Stimulated activated CD8-positive, alpha-beta memory T cell treated with anti-CD3 and anti-CD28 coated beads, Interleukin-15, amount 100 ng/mL, for 48 hours (primary cell): ENCODE measurements at regions not wholly inside any gene's neighbourhood (a gene's known extent, or its start where the extent isn't known, plus 50 kb on each side); places are given as distances from the start of the nearest gene placed in this dataset.
"Not testable (repeated sequence)": the region's sequence is repeated elsewhere in the genome, so short reads cannot be mapped to it uniquely, and the experiment has no call there.

Experiments used
- DNase-seq, 2 donors: peaks; one replicate each; pipeline ENCODE4 v3.0.0-alpha.2; 2020; ENCODE audit warnings: low read depth in 2 of 2

DNA sequence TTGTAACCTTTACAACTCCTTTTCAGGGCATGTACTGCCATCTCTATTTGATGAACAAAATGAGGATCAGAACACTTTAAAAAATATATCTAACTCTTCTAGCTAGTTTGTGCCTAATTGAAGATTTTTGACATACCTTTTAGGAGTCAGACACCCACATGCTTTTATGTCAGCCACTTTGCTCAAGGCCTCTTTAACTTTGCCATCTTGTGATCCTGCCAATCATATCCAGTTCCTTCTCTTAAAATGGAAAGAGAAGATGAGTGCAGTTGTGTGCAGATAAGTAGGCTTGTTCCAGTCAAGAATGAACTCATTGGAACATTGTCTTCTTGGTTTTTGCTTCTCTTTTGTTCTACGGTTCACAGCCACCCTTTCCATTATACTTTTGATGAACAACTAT is 425.6 kb upstream of the TNC start:
- DNase-seq = no peak

DNA sequence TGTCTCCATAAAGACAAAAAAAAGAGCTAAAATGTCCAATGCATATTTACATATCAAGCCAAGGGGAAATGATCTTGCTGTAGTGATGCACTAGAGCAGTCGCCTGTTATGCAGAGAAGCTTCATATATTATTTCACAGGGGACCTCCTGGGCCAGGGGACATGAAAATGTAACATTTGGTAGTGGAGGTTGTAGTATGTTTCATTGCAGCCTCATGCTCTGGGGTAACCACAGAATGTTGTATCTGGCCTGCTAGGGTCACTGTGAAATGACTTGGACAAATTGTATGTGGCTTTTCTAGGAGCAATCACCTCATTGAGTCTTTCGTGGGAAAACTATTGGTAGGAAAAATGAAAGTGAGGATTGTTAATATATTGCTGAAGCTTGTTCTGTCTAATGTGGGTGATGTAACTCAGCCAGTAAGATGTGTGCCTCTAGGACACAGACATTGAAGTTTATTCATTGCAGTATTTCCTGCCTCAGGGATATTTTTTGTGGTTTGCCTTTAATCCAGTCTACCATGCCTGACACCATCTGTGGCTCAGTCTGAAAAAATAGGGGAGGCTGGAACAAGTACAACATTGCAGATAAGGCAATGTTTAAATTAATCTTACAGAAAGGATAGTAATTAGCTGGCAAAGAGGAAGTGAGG is 430.8 kb upstream of the TNC start:
- DNase-seq = no peak

DNA sequence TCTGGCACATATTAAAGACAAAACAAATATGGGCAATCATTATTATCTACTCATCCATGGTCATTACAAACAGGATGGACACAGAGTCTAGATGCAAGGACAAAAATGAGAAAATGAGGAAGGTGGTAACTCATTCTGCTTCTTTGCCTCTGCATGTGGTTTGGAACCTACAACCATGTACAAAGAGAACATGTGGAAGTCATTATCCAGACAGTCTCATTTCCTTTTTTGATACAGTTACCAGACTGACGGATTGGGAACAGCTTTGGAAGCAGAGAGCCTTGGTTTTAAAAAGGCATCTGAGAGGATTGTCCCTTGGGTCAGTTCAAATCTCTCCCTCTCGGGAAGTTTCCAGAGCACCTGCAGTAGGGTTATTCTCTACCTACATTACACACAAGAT is 433.4 kb upstream of the TNC start:
- DNase-seq = no peak

DNA sequence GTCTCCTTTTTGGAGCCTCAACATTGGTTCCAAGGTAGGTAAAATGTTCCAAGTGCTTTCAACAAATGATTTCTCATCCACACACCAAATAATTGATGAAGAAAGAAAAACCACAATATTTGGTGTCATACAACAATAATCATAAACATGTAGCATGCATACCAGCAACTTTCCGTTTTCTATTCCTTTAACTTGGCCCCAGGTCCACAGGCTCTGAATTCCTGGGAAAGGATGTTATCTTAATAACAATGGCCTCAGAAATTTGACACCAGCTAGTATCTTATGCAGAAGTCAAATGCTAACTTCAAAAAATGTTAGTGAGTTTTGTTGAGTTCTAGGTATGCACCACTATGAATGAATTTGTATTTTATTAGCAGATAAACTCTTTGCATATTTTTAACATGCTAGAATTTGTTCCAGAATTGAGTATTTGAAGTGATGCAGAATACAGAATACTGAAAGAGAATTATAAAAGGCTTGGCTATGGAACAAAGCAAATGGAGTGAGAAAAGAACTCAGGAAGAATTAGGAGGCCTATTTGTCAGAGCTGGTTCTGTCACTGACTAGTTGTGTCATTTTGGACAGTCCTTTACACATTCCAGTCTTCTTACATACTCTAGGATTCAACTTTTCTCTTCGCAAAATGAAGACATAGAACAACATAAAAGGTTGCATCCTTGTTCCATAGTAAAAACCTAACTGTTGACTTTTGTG is 435.3 kb upstream of the TNC start:
- DNase-seq = no peak

DNA sequence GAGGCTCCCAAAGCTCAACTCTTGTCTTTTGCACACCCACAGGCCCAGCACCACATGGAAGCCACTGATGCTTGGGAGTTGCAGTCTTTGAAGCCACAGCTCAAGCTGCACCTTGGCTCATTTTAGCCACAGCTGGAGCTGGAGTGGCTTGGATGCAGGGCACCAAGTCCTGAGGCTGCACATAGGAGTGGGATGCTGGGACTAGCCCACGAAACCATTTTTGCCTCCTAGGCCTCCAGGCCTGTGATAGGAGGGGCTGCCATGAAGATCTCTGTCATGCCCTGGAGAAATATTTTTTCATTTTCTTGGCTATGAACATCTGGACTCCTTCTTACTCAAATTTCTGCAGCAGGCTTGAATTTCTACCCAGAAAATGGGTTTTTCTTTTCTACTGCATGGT is 438.5 kb upstream of the TNC start:
- no peak for DNase-seq

DNA sequence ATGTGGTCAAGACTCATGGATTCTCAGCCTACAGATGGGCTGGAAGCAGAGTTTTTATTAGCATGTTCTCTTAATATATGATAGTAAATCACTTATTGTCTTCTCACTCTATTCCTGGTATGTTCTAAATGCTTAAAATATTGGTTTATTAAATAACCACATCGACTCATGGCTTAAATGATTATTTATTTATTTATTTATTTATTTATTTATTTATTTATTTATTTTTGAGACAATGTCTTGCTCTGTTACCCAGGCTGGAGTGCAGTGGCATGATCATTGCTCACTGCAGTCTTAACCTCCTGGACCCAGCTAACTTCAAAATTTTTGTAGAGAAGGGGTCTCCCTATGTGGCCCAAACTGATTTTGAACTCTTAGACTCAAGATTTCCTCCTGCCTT is 457.2 kb upstream of the TNC start:
- no peak for DNase-seq

DNA sequence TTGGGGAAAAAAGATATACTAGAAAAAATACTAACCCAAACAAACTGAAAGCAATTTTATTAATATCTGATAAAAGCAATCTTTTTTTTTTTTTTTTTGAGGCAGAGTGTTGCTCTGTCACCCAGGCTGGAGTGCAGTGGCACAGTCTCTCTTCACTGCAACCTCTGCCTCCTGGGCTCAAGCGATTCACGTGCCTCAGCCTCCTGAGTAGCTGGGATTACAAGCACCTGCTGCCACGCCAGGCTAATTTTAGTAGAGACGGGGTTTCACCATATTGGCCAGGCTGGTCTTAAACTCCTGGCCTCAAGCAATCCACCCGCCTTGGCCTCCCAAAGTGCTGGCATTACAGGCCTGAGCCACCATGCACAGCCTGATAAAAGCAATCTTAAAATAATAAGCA is 467.5 kb upstream of the TNC start:
- not testable (repeated sequence) for DNase-seq

DNA sequence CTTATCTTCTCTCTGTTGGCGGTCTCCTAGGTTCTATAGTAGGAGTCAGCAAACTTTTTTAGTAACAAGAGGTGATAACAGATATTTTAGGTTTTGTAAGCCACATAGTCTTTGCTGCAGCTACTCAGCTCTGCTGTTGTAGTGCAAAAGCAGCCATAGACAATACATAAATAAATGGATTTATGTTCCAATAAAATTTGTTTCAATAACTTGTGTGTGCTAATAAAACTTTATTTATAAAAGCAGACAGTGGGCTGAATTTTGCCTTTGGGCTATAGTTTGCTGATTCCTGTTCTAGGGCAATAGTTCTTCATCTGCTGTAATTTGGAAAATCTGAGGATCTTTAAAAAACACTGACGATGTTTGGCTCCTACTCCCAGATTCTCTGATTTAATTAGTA is 469.4 kb upstream of the TNC start:
- no peak for DNase-seq

DNA sequence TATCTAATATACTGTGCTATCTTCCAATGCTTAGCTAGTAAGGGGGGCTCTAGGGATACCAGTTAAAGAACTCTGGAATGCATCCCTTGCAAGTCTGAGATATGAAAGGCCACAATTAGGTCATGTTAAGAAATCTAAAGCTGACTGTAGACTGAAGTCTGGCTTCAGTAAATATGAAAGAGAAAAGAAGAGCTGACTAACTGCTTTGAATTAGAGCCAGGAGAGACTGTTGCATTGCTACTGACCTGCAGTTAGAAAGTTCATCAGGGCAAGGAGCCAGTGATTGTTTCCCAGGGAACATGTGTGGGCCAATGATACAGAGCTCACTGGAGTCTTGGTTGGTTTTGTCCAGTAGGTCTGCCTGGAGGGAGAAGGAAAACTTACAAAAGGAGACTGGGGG is 472.1 kb upstream of the TNC start:
- no peak for DNase-seq

DNA sequence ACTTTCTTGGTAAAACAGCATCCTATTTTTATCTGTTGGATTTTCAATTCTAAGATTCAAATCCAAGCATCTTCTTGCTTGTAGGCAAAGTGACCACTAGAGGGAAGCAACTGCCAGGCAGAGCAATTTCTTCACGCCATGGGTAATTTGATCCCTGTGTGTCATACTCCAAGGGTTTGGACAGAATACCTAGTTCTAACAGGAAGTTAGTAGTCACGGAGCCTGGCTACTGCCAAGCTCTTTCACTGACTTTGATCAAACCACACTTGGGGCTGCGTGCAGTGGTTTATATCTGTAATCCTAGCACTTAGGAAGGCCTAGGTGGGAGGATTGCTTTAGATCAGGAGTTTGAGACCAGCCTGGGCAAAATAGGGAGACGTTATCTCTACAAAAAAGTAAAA is 473.6 kb upstream of the TNC start:
- no peak for DNase-seq

DNA sequence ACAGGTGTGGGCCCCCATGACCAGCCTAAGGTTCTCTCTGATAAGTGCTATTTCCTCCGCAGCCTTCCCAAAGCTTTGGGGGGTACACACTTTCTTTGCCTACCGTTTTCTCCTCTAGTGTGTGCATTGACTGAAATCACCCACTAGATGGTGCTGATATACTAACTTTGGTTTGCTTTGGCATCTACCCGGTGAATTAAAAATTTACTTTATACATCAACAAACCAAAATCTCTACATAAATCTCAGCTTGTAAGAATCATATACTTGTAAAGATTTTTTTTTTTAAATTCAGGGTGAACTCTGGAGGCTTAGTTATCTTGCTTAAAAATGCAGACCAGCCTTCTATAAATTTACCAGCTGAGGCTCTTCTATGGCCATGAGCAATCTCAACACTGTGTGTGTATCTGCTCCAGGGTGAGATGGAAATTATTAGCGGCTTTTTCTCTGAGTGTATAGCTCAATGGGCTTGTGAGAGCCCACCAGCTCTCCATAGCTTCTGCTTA is 475.7 kb upstream of the TNC start:
- no peak for DNase-seq

DNA sequence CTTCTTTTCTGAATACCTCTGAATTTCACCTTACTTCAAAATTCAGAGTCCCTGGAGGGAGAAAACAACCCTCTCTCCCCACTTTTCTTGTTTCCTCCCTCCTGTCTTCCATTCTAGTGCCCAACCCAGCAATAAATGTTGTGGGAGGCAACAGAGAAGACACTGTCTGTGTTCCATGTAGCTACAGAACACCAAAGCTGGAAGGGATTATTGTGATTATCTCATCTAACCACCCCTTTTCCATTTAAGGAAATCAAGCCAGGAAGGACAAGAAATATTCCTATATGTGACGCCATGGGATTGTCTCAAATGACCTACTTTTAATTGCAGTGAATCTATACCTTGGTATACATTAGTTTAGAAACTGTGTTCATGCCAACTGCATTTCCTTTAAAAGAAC is 476.6 kb upstream of the TNC start:
- no peak for DNase-seq

DNA sequence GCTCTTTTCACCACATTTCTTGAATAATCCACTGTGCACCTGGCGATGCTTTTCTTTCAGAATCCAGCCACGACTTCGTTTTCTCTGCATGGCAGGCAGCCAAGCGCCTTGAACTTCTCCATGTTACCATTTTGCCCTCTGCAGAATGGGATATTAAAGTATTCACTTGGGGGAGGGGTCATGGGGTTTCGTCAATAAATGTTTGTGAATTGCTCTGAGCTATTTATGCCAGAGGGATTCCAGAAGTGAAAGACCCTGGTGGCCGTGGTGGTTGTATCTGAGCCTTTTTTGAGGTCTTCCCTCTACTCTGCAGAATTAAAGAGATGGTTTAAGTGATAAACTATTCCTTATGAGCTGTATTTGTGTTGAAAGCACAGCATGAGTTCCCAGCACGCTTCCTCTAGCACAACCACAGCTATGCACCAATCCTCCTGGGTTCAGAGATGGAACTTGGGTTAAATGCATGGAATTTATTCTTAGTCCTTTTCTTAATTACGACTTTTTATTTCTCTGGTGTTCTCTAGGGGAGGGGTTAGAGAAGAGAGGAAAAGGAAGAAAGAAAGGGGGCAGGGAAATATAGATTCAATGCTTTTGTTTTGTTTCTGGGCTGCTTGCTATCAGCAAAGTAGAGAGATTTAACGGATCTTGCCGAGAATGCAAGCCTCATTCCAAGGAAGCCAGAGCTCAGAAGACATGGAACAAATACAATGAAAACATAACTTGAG is 478.2 kb upstream of the TNC start:
- DNase-seq = no peak

DNA sequence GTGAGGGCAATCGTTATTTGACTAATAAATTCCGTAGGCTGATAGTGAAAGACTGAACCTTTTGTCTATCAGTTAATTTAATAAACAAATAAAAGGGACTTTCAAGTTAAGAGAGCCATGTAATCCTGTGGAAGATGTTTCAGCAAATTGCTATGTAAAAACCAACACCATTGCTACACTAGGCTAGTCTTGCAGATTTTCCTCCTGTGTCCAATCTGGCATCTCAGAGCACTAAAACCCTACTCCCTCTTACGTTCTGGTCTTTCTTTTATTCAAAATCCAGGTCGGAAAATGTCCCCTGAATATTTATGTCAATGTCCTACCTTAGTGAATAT is 478.8 kb upstream of the TNC start:
- DNase-seq = no peak

DNA sequence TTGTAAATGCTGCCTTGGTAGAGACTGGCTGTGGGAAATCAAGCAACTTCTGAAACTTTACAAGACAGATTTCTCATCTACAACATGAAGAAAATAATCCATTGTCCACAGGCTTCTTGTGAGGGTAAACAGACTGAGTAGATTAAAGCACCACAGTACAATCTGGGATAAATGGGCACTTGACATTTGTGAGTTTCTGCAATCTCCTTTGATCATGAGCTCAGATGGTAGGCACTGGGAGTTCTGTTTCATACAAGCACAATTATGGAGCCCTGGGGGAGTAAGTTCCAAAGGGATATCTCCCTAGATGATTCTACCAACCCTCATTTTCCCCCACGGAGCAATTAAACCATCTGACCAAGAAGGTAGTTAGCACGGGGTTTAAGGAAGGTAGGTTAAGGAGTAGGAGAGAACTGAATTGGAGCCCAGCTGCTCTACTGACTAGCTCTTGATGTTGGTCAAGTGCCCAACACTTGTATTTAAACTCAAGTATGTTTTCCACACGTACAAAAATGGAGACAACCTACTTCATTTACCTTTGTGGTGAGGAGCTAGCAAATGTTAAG is 479.5 kb upstream of the TNC start:
- no peak for DNase-seq

DNA sequence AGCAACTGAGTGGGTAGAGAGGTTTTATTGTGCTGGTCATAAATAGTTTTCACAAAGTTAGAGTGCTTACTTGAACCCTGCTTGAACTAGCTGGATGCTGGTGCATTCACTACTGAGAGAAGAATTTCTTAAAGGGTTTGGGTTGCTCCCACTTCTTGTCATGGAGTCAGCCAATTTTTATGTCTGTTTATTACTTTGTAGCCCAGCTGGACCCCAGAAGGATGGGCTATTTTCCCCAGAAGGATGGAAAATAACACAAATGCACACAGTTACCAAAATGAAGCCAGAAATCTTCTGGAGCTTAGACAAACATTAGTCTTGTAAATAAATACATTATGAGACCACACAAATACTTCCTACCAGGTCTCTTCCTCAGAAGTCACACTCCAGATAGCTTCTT is 480.8 kb upstream of the TNC start:
- no peak for DNase-seq

DNA sequence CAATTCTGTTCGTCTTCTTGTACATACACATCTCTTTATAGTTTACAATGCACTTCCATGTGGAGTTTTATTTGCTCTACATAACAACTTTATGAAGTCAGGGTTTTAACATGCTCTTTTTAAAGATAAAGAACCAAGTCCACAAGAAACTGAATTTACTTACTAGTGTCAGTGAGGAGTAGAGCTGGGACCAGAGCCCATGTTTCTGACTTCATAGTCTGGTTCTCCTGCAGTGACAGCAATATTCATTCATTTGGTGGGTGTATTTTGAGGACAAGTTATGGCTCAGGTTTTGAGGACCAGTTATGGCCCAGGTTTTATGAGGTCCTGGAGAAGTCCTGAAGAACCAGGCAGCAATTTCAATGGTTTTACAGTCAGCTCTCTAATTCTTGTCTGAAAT is 481.9 kb upstream of the TNC start:
- DNase-seq = no peak

DNA sequence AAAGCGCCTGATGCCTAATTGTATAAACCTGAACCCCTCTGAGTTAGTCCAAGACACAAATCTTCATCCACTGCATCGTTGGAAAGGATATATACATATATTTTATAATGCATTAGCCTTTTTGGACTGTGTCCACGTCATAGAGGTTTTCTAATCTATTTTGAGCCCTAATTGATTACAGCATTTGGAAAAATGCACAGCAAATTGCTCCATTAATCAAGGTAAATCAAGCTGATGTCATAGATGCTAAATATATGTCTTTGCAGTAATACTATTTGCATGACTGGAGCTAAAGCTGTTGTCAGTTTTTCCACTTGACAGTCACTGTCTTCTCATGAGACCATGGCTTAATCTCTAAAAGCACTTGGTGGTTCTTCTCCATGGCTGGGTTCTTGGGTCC is 483.5 kb upstream of the TNC start:
- no peak for DNase-seq

DNA sequence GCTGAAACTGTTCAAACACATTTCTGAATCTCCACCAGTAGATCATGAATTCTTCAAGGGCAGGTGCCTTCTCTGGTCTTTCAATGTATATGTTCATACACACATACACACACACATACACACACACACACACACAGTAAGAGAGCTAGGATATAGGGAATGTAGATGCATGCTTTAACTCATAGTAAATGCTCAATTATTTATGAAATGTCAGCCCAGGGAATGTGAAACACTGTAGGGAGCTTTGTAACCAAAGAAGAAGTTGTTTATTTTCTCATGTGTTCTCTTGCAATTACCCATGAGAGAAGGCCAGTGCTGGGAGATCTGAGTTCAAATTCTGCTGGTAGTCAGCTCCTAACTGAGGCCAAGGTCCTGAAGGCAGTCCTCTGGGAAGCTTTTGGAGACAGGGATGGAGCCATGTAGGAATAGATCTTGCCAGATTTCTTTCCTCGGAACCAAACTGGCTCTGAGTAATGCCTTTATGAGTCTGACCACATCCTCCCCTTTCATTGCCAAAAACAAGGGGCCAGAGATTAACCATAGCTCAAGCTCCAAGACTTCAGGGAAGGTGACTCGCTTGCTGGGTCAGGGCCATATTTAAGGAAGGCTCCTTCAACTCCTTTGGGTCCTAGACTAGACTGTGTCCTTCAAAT is 487.0 kb upstream of the TNC start:
- DNase-seq = no peak

DNA sequence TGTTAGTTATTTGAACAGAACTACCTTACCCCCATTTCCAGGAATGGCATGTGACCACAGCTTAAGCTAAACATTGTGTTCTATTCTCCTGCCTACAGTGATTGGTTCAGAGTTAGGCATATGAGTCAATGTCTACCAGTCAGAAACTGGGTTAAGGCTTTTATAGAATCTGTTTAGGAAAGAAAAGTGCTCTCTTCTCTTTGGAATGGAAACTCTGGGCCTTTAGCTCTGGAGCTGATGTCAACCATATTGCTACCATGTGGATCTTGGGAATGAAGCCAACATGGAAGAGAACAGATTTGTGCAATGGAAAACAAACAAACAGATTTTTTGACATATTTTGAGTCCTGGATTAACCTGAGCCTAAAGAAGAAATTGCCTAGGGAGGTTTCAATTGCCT is 488.9 kb upstream of the TNC start:
- no peak for DNase-seq

DNA sequence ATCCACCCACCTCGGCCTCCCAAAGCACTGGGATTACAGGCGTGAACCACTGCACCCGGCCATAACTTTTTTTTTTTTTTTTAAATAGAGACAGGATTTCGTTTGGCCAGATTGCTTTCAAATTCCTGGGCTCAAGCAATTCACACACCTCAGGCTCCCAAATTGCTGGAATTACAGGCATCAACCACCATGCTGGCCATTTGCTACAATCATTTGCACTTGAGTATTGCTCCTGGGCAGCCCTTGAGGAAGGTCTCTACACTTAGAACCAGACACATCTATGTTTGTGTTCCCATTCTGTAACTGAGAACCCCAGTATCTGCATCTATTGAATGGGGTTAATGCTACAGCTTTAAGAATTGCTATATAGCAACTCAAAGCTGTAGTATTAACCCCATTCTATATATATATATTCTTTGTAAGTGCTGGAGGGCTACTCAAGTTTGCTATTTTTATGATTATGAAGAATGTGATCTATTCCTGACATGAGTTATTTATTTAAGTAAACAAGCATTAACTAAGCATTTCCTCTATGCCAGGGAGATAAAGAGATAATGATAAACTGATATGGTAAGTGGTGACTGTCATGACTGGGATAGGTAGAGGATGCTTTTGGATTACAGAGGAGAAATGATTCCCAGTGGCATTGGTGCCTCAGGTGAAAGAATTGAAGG is 496.5 kb upstream of the TNC start:
- no peak for DNase-seq

DNA sequence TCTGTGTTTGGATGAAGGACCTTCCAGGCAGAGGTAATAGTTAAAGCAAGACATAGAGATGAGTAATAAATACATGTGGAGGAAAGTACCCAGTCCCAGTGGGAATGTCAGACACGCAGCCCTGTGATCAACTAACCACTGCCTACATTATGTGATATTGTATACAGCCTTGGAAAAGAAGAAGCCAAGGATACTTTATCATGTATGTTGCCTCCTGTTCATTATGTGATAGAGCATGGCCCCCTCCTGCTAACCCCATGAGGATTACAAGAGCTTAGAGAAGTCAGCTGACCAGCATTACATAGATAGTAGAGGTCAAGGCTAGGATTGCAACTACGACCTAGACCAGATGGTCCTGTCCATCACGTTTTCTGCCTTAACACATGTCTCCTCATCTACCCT is 497.0 kb upstream of the TNC start:
- DNase-seq = no peak
